Small intestine (tissue), 7 donors: ENCODE measurements at regions not wholly inside any gene's neighbourhood (a gene's known extent, or its start where the extent isn't known, plus 50 kb on each side); places are given as distances from the start of the nearest gene placed in this dataset.

Experiments used
- DNase-seq, 2 donors: peaks; one replicate each; pipeline versions ENCODE4 v3.0.0 to v3.0.0-alpha.2; 2013
- FAIRE-seq: peaks from 2 replicates; lab custom pipeline; 2012; peaks lifted over from hg19 to GRCh38; lab: Jason Lieb, UNC
- H3K27ac ChIP-seq, 3 donors: one replicate each; pipeline ENCODE4 v1.5.1; 2013; ENCODE audit warnings: low read length in 2 of 3, mild to moderate bottlenecking in 2 of 3, control low read depth in 1 of 3, inconsistent platforms in 1 of 3, low read depth in 1 of 3, moderate library complexity in 1 of 3
- H3K27me3 ChIP-seq, 3 donors: one replicate each; pipeline ENCODE4 v1.6.1; 2013; ENCODE audit warnings: low read length in 3 of 3, inconsistent platforms in 1 of 3; ENCODE audit not compliant: control insufficient read depth in 3 of 3, insufficient read depth in 3 of 3
- H3K36me3 ChIP-seq, 3 donors: one replicate each; pipeline ENCODE4 v1.6.1; 2013; ENCODE audit warnings: low read length in 3 of 3, inconsistent platforms in 1 of 3, low read depth in 1 of 3, mild to moderate bottlenecking in 1 of 3, moderate library complexity in 1 of 3; ENCODE audit not compliant: control insufficient read depth in 3 of 3, insufficient read depth in 2 of 3
- H3K4me1 ChIP-seq, 3 donors: one replicate each; pipeline ENCODE4 v1.6.1; 2013; ENCODE audit warnings: low read length in 2 of 3, inconsistent platforms in 1 of 3, low read depth in 1 of 3, mild to moderate bottlenecking in 1 of 3, moderate library complexity in 1 of 3; ENCODE audit not compliant: control insufficient read depth in 3 of 3, insufficient read depth in 2 of 3
- H3K4me3 ChIP-seq, 3 donors: one replicate each; pipeline ENCODE4 v1.5.1; 2013; ENCODE audit warnings: low read length in 3 of 3, control low read depth in 1 of 3, inconsistent platforms in 1 of 3, low read depth in 1 of 3, mild to moderate bottlenecking in 1 of 3, moderate library complexity in 1 of 3
- H3K9me3 ChIP-seq, 2 donors: one replicate each; pipeline ENCODE4 v1.6.1; 2013; ENCODE audit warnings: low read depth in 1 of 2, low read length in 1 of 2; ENCODE audit not compliant: control insufficient read depth in 2 of 2, insufficient read depth in 1 of 2
- WGBS, 3 donors: extraction: QIAGEN DNeasy Blood & Tissue Kit; methylation state at CpG; one replicate each; pipeline ENCODE4 v1.1.7; 2013; 5-methylcytosine and 5-hydroxymethylcytosine counted together
- donor health status: healthy with polysubstance abuse.
- donor health status: control.
- donor health status: control.
- donor health status: Bipolar disorder and iron deficiency.
- donor health status: healthy.

DNA sequence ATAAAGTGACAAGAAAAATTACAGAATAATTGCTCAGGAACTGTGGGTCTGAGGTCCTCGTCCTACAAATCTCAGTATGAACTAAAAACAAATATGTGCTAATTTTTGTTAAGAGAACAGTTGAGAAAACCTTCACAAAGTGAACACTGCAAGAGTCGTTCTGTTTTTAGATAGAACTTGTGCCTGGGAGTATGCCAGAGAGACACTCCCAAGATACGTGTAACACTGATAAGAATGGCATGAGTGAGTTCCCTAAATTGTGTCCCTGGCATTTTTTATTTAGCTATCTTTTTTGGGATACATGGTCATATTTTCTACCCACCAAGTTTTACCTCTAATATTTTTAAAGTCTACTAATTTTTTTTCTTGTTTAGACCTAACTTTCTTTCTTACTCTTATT, 860.0 kb upstream of the NR2F2 start:
- DNase-seq (no peak), FAIRE-seq (no peak)
- no peaks in the 10 kb centered on the region for H3K9me3 ChIP-seq
- no peaks in the 10 kb centered on the region for H3K36me3 ChIP-seq
- 18 to 56% (median 36%) methylated on average over 3 of the region's 3 CpGs for WGBS, 3 donors
- H3K27me3 ChIP-seq = peaks cover 0 to 2% (median 0%) of the 10 kb centered on the region in 3 donors
- H3K4me3 ChIP-seq = no peak overlapping the region
- H3K27ac ChIP-seq = no peak overlapping the region
- no peaks in the 10 kb centered on the region for H3K4me1 ChIP-seq

GRCh38 chr15:95470997-95471689, 859.4 kb upstream of the NR2F2 start:
- H3K36me3 ChIP-seq = no peaks in the 10 kb centered on the region
- H3K27me3 ChIP-seq = peaks cover 0 to 2% (median 0%) of the 10 kb centered on the region in 3 donors
- H3K9me3 ChIP-seq = no peaks in the 10 kb centered on the region
- FAIRE-seq (no peak), DNase-seq (no peak)
- no peak overlapping the region for H3K27ac ChIP-seq
- H3K4me1 ChIP-seq = no peaks in the 10 kb centered on the region
- WGBS, 3 donors = 47 to 54% (median 51%) methylated on average over 4 of the region's 4 CpGs
- no peak overlapping the region for H3K4me3 ChIP-seq

DNA sequence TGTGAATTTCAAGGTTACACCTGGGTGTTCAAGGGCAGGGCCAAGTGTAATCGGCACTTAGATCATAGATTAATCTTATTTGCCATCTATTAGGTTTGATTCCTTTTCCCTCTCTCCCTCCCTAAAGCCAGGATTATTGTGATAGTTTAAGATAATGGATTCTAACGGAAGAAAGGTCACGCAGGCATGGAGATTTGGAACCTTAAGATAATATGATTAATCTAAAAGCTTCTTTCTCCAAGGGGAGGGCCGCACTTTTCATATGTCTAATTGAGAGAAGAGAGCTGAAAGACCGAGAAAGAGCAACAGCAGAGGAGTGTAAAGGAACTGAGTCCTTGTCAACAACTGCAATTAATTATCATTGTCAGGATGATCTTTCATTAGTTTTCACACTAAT, 858.8 kb upstream of the NR2F2 start:
- no peak overlapping the region for H3K27ac ChIP-seq
- 64 to 78% (median 73%) methylated on average over 5 of the region's 5 CpGs for WGBS, 3 donors

GRCh38 chr15:95475067-95475466, 855.4 kb upstream of the NR2F2 start:
- Histone ChIP-seq H3K36me3 (no peaks in the 10 kb centered on the region), H3K27me3 (no peaks in the 10 kb centered on the region), H3K9me3 (no peaks in the 10 kb centered on the region), H3K4me1 (no peaks in the 10 kb centered on the region), H3K27ac (no peak overlapping the region), H3K4me3 (no peak overlapping the region)
- WGBS, 3 donors = 72 to 82% (median 79%) methylated on average over 5 of the region's 5 CpGs
- FAIRE-seq (no peak), DNase-seq (no peak)

More for the DNA sequence above, 858.8 kb upstream of the NR2F2 start:
- H3K36me3 ChIP-seq = no peaks in the 10 kb centered on the region
- no peak for DNase-seq
- H3K9me3 ChIP-seq = no peaks in the 10 kb centered on the region
- no peak for FAIRE-seq
- H3K4me3 ChIP-seq = no peak overlapping the region
- no peaks in the 10 kb centered on the region for H3K4me1 ChIP-seq
- peaks cover 0 to 2% (median 0%) of the 10 kb centered on the region in 3 donors for H3K27me3 ChIP-seq

GRCh38 chr15:95479308-95479707, 851.2 kb upstream of the NR2F2 start:
- no peak overlapping the region for H3K27ac ChIP-seq
- WGBS, 3 donors = 81 to 84% (median 82%) methylated on average over 3 of the region's 3 CpGs
- H3K36me3 ChIP-seq = no peaks in the 10 kb centered on the region
- H3K4me1 ChIP-seq = no peaks in the 10 kb centered on the region
- no peak for FAIRE-seq
- no peak overlapping the region for H3K4me3 ChIP-seq
- H3K9me3 ChIP-seq = no peaks in the 10 kb centered on the region
- no peak for DNase-seq
- H3K27me3 ChIP-seq = no peaks in the 10 kb centered on the region

DNA sequence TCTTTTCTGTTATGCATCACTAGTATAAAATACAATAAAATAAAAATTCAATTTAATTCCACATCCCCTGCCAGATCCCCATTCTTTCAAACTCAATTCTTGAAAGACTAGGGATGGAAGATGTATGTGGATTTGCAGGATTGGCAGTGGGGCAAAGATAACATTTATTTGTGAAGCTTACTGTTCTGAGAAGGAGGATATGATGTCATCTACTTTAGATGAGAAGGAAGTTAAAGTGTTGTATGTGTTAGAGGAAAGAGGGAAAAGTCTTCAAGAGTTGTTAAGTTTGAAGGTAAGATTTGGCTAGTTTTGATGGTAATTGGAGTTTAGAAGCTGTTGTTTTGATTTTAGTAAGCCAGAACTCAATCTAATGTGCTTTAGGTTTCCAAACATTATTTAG, 845.1 kb upstream of the NR2F2 start:
- no peaks in the 10 kb centered on the region for H3K36me3 ChIP-seq
- DNase-seq (no peak), FAIRE-seq (no peak)
- no peaks in the 10 kb centered on the region for H3K27me3 ChIP-seq
- no peaks in the 10 kb centered on the region for H3K9me3 ChIP-seq
- no peaks in the 10 kb centered on the region for H3K4me1 ChIP-seq
- H3K27ac ChIP-seq = no peak overlapping the region
- H3K4me3 ChIP-seq = no peak overlapping the region

- WGBS, 3 donors = 70 to 81% (median 75%) methylated on average over 5 of the region's 5 CpGs
- no peak for FAIRE-seq
- no peak for DNase-seq
- H3K27ac ChIP-seq = no peak overlapping the region
- no peak overlapping the region for H3K4me3 ChIP-seq
- H3K9me3 ChIP-seq = no peaks in the 10 kb centered on the region
- no peaks in the 10 kb centered on the region for H3K36me3 ChIP-seq
- H3K27me3 ChIP-seq = no peaks in the 10 kb centered on the region
- no peaks in the 10 kb centered on the region for H3K4me1 ChIP-seq
Observed at GRCh38 chr15:95486224-95486623, 844.3 kb upstream of the NR2F2 start.

DNA sequence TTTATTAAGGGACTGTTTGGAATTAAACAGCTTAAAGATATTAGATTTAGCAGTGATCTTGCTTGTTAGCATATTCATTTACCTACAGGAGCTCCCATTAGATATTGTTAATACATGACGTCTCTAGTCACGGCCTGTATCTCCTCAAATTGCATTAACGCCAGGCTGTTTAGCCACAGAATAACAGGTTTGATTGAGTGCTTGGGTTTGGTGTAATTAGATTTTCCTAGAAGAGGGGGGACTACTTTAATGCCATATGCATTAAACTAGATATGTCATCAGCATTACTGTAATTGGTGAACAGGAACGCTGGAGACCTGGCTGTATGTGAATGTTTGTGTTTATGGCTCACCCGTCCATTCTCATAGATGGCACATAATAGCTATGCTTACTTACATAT, 841.4 kb upstream of the NR2F2 start:
- H3K36me3 ChIP-seq = no peaks in the 10 kb centered on the region
- H3K27ac ChIP-seq = no peak overlapping the region
- no peaks in the 10 kb centered on the region for H3K9me3 ChIP-seq
- 88 to 93% (median 90%) methylated on average over 5 of the region's 5 CpGs for WGBS, 3 donors
- H3K4me1 ChIP-seq = no peaks in the 10 kb centered on the region
- DNase-seq (no peak), FAIRE-seq (no peak)
- no peaks in the 10 kb centered on the region for H3K27me3 ChIP-seq
- no peak overlapping the region for H3K4me3 ChIP-seq
